Kidney (tissue), 13 donors: ENCODE measurements at regions not wholly inside any gene's neighbourhood (a gene's known extent, or its start where the extent isn't known, plus 50 kb on each side); places are given as distances from the start of the nearest gene placed in this dataset.

Source experiments
- DNase-seq, 5 donors: peaks; one replicate each; pipeline ENCODE4 v3.0.0-alpha.2; 2013 to 2020
- FAIRE-seq: peaks from 2 replicates; lab custom pipeline; 2012; peaks lifted over from hg19 to GRCh38; lab: Jason Lieb, UNC
- H3K27ac ChIP-seq, 2 donors: one replicate each; pipeline ENCODE4 v1.7.0; 2013; ENCODE audit warnings: low read depth in 2 of 2, low read length in 2 of 2, inconsistent platforms in 1 of 2
- H3K27me3 ChIP-seq: one replicate; pipeline ENCODE4 v1.7.1; 2013; ENCODE audit warnings: low read length, inconsistent platforms; ENCODE audit not compliant: control insufficient read depth, insufficient read depth
- H3K36me3 ChIP-seq, 3 donors: one replicate each; pipeline versions ENCODE4 v1.7.0 to v1.7.1; 2013; ENCODE audit warnings: low read length in 3 of 3, control low read depth in 1 of 3, inconsistent platforms in 1 of 3; ENCODE audit not compliant: insufficient read depth in 3 of 3, control insufficient read depth in 2 of 3
- H3K4me1 ChIP-seq, 3 donors: one replicate each; pipeline versions ENCODE4 v1.7.0 to v1.7.1; 2013; ENCODE audit warnings: low read length in 3 of 3, inconsistent platforms in 1 of 3, low read depth in 1 of 3; ENCODE audit not compliant: control insufficient read depth in 2 of 3, insufficient read depth in 2 of 3
- H3K4me3 ChIP-seq, 3 donors: one replicate each; pipeline versions ENCODE4 v1.7.0 to v1.8.1; 2013; ENCODE audit warnings: low read length in 3 of 3, control low read depth in 1 of 3, inconsistent platforms in 1 of 3
- H3K9ac ChIP-seq, 3 donors: one replicate each; pipeline versions ENCODE4 v1.7.0 to v1.7.1; 2013; ENCODE audit warnings: low read length in 3 of 3, control low read depth in 1 of 3, inconsistent platforms in 1 of 3
- H3K9me3 ChIP-seq, 3 donors: one replicate each; pipeline versions ENCODE4 v1.7.0 to v1.7.1; 2013; ENCODE audit warnings: low read length in 3 of 3, control low read depth in 1 of 3, inconsistent platforms in 1 of 3; ENCODE audit not compliant: control insufficient read depth in 2 of 3, insufficient read depth in 1 of 3
- CTCF ChIP-seq: IDR thresholded peaks from 3 replicates; pipeline ENCODE4 v1.5.1; 2012; ENCODE audit warnings: mild to moderate bottlenecking, moderate library complexity, borderline replicate concordance; ENCODE audit not compliant: insufficient read depth; ENCODE audit errors: extremely low read depth
- intact Hi-C: fragments of 100-400 bp; cut with DNase I; formaldehyde crosslinking; loops from one replicate; pipeline ENCODE4 v1.11.1; 2022
- donor health status: control.
- donor health status: control.
- donor health status: control.
- donor health status: control.
- donor health status: control.
- donor health status: DM: yes; HTN: yes; CAD: no.
- donor health status: Normal renal cell carcinoma (clear cell type).

- intact Hi-C loops = no loop called here
- Histone ChIP-seq H3K4me3 (no peak overlapping the region), H3K9ac (no peak overlapping the region), H3K9me3 (no peaks in the 10 kb centered on the region), H3K36me3 (no peaks in the 10 kb centered on the region), H3K27ac (no peak overlapping the region), H3K27me3 (no peaks in the 10 kb centered on the region), H3K4me1 (no peaks in the 10 kb centered on the region)
- no peak for FAIRE-seq
- DNase-seq = no peak
- no peak for TF ChIP-seq CTCF
Measured at GRCh38 chr3:163462446-163462845, 1615.8 kb downstream of the SI start.

DNA sequence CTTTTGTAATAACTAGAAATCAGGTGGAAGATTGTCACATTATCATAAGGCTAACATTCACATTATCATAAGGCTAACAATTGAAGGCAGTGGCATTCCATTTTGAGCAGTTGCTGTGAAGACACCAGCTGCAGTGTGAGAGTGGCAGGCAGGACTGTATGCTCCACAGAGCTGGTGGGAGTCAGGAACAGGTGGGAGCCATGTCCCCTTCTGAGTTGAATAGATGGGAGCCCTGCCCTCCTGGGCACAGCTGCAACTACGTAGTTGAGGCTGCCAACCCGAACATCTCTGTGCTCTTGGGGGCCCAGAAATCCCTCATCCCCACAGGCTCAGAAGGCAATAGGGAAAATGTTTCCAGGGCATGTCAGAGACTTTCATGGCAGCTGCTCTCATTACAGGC lies 1627.6 kb downstream of the SI start:
- Histone ChIP-seq H3K9me3 (no peaks in the 10 kb centered on the region), H3K9ac (no peak overlapping the region), H3K27me3 (no peaks in the 10 kb centered on the region), H3K36me3 (no peaks in the 10 kb centered on the region), H3K4me3 (no peak overlapping the region), H3K27ac (no peak overlapping the region), H3K4me1 (no peaks in the 10 kb centered on the region)
- FAIRE-seq (no peak), DNase-seq (no peak)
- intact Hi-C loops = no loop called here
- TF ChIP-seq CTCF = no peak

GRCh38 chr3:163438760-163439159 lies 1639.5 kb downstream of the SI start:
- H3K27me3 ChIP-seq = no peaks in the 10 kb centered on the region
- H3K36me3 ChIP-seq = no peaks in the 10 kb centered on the region
- H3K4me3 ChIP-seq = no peak overlapping the region
- H3K27ac ChIP-seq = no peak overlapping the region
- intact Hi-C loops = no loop called here
- TF ChIP-seq CTCF = no peak
- FAIRE-seq = no peak
- no peaks in the 10 kb centered on the region for H3K9me3 ChIP-seq
- H3K9ac ChIP-seq = no peak overlapping the region
- no peaks in the 10 kb centered on the region for H3K4me1 ChIP-seq
- no peak for DNase-seq

- H3K4me1 ChIP-seq = no peaks in the 10 kb centered on the region
- no peak for TF ChIP-seq CTCF
- H3K36me3 ChIP-seq = no peaks in the 10 kb centered on the region
- FAIRE-seq (no peak), DNase-seq (no peak)
- no peaks in the 10 kb centered on the region for H3K27me3 ChIP-seq
- no peaks in the 10 kb centered on the region for H3K9me3 ChIP-seq
- intact Hi-C loops = no loop called here
- H3K27ac ChIP-seq = no peak overlapping the region
- no peak overlapping the region for H3K4me3 ChIP-seq
- H3K9ac ChIP-seq = no peak overlapping the region
Measured at GRCh38 chr3:163422671-163423070, 1655.6 kb downstream of the SI start.
